ENCODE measurements at regions not wholly inside any gene's neighbourhood (a gene's known extent, or its start where the extent isn't known, plus 50 kb on each side); places are given as distances from the start of the nearest gene placed in this dataset.

DNA sequence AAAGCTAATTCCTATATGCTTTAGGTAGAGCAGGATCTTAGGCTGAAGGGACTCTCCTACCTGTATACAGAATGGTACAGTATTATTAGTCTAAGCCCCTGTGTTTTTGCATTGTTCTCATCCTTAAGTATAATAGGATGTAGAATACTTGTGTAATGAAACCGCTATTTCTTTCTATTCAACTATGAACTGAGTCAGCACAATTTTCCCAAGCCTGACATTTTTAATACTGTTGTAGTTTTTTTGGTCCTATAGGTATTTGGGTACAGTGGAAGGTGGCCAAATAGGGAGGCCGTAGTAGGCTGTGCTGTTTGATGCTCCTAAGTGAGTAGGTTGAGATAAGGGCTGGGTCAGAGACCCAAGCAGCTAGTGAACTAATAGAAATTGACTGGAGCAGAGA, 205.1 kb downstream of the MACC1 start:
- Histone ChIP-seq H3K36me3 (ENCODE audit: low read depth) (no peaks in the 10 kb centered on the region), H3K9me3 (ENCODE audit: severe bottlenecking) (no peaks in the 10 kb centered on the region), H3K27ac (ENCODE audit: poor library complexity, severe bottlenecking) (no peak overlapping the region), H3K4me3 (ENCODE audit: severe bottlenecking) (no peak overlapping the region), H3K27me3 (ENCODE audit: insufficient read depth, poor library complexity, severe bottlenecking) (no peaks in the 10 kb centered on the region), H3K4me1 (ENCODE audit: insufficient read depth, poor library complexity, severe bottlenecking) (no peaks in the 10 kb centered on the region)
- ATAC-seq (ENCODE audit: low read depth) (no peak), DNase-seq (ENCODE audit: low spot score) (no peak)
- TF ChIP-seq, protein P1, sequence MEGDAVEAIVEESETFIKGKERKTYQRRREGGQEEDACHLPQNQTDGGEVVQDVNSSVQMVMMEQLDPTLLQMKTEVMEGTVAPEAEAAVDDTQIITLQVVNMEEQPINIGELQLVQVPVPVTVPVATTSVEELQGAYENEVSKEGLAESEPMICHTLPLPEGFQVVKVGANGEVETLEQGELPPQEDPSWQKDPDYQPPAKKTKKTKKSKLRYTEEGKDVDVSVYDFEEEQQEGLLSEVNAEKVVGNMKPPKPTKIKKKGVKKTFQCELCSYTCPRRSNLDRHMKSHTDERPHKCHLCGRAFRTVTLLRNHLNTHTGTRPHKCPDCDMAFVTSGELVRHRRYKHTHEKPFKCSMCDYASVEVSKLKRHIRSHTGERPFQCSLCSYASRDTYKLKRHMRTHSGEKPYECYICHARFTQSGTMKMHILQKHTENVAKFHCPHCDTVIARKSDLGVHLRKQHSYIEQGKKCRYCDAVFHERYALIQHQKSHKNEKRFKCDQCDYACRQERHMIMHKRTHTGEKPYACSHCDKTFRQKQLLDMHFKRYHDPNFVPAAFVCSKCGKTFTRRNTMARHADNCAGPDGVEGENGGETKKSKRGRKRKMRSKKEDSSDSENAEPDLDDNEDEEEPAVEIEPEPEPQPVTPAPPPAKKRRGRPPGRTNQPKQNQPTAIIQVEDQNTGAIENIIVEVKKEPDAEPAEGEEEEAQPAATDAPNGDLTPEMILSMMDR (IDR thresholded peaks at IDR 0.05; ENCODE audit: poor library complexity, severe bottlenecking): no peak

DNA sequence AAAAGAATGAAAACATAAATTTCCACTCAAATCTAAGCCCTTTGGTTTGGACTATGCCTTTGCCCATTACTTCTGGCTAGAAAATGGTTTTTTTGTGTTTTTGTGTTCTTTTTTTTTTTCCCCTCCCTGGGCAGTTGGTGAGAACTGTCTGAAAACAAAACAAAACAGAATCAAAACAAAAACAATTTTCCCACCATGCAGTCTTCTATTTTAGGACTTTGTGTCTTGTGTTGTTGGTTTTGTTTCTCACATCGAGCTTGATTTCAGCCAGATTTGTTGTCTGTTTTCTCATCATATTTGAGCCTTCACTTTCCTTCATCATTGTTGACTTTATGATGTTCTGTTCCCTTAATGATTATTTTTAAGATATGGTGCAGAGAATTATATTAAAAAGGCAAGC, 206.3 kb downstream of the MACC1 start:
- TF ChIP-seq, protein P1 (IDR thresholded peaks at IDR 0.05; ENCODE audit: poor library complexity, severe bottlenecking): no peak
- DNase-seq (ENCODE audit: low spot score) (no peak), ATAC-seq (ENCODE audit: low read depth) (no peak)
- Histone ChIP-seq H3K4me1 (ENCODE audit: insufficient read depth, poor library complexity, severe bottlenecking) (no peaks in the 10 kb centered on the region), H3K27ac (ENCODE audit: poor library complexity, severe bottlenecking) (no peak overlapping the region), H3K4me3 (ENCODE audit: severe bottlenecking) (no peak overlapping the region), H3K36me3 (ENCODE audit: low read depth) (no peaks in the 10 kb centered on the region), H3K9me3 (ENCODE audit: severe bottlenecking) (no peaks in the 10 kb centered on the region), H3K27me3 (ENCODE audit: insufficient read depth, poor library complexity, severe bottlenecking) (no peaks in the 10 kb centered on the region)

DNA sequence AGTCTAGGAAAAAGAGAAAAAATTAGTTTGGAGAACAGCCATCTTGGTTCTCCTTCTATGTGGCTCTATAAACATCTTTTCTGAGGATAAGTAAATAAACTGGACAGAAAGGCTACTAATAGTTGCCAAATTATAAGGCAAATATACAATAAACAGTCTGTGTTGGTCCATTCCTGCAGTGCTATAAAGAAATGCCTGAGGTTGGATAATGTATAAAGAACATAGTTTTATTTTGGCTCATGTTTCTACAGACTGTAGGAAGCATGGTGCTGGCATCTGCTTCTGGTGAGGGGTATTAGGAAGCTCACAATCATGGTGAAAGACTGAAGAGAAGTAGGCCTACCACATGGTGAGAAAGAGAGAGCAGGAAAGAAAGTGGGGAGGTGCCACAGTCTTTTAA, 209.7 kb downstream of the MACC1 start:
- no peak for DNase-seq (ENCODE audit: low spot score)
- no peaks in the 10 kb centered on the region for H3K27me3 ChIP-seq (ENCODE audit: insufficient read depth, poor library complexity, severe bottlenecking)
- no peaks in the 10 kb centered on the region for H3K4me1 ChIP-seq (ENCODE audit: insufficient read depth, poor library complexity, severe bottlenecking)
- H3K4me3 ChIP-seq (ENCODE audit: severe bottlenecking): no peak overlapping the region
- no peaks in the 10 kb centered on the region for H3K9me3 ChIP-seq (ENCODE audit: severe bottlenecking)
- no peak overlapping the region for H3K27ac ChIP-seq (ENCODE audit: poor library complexity, severe bottlenecking)
- no peaks in the 10 kb centered on the region for H3K36me3 ChIP-seq (ENCODE audit: low read depth)
- TF ChIP-seq, protein P1 (IDR thresholded peaks at IDR 0.05; ENCODE audit: poor library complexity, severe bottlenecking): no peak
- ATAC-seq (ENCODE audit: low read depth): no peak

DNA sequence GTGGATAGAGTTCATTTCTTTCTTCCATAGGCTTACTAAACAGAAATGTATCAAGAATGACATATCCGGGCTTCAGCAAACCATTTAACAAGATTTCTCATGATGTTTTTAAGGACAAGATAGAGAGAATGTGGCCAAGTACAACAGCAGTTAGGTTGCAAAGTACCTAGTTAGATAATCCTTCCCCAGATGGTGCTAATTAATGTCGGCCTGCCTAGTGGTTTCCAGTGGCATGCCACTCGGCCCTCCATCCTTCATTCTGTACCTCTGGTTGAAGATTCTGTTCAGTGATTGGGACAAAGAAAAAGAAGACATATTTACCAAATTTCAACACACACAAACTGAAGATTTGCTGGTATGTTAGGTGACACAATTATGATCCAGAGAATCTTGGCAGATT, 212.1 kb downstream of the MACC1 start:
- no peak for ATAC-seq (ENCODE audit: low read depth)
- no peak overlapping the region for H3K27ac ChIP-seq (ENCODE audit: poor library complexity, severe bottlenecking)
- H3K36me3 ChIP-seq (ENCODE audit: low read depth): no peaks in the 10 kb centered on the region
- DNase-seq (ENCODE audit: low spot score): no peak
- no peak overlapping the region for H3K4me3 ChIP-seq (ENCODE audit: severe bottlenecking)
- H3K4me1 ChIP-seq (ENCODE audit: insufficient read depth, poor library complexity, severe bottlenecking): no peaks in the 10 kb centered on the region
- TF ChIP-seq, protein P1 (IDR thresholded peaks at IDR 0.05; ENCODE audit: poor library complexity, severe bottlenecking): no peak
- H3K9me3 ChIP-seq (ENCODE audit: severe bottlenecking): no peaks in the 10 kb centered on the region
- H3K27me3 ChIP-seq (ENCODE audit: insufficient read depth, poor library complexity, severe bottlenecking): no peaks in the 10 kb centered on the region

DNA sequence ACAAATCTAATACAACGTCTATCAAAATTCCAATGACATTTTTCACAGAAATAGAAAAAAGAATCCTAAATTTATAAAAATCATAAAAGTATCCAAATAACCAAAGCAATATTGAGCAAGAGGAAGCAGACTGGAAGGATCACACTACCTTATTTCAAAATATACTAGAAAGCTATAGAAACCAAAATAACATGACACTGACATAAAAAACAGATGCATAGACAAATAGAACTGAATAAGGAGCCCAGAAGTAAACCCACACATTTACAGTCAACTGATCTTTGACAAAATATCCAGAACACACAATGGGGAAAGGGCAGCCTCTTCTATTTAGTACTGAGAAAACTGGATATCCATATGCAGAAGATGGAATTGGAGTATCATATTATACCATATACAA, 217.5 kb downstream of the MACC1 start:
- DNase-seq (ENCODE audit: low spot score) (no peak), ATAC-seq (ENCODE audit: low read depth) (no peak)
- H3K9me3 ChIP-seq (ENCODE audit: severe bottlenecking): no peaks in the 10 kb centered on the region
- H3K36me3 ChIP-seq (ENCODE audit: low read depth): no peaks in the 10 kb centered on the region
- H3K4me1 ChIP-seq (ENCODE audit: insufficient read depth, poor library complexity, severe bottlenecking): no peaks in the 10 kb centered on the region
- H3K27me3 ChIP-seq (ENCODE audit: insufficient read depth, poor library complexity, severe bottlenecking): no peaks in the 10 kb centered on the region
- no peak overlapping the region for H3K27ac ChIP-seq (ENCODE audit: poor library complexity, severe bottlenecking)
- TF ChIP-seq, protein P1 (IDR thresholded peaks at IDR 0.05; ENCODE audit: poor library complexity, severe bottlenecking): no peak
- H3K4me3 ChIP-seq (ENCODE audit: severe bottlenecking): no peak overlapping the region

All from RWPE2 (cell line).